B cell (primary cell): ENCODE measurements at regions not wholly inside any gene's neighbourhood (a gene's known extent, or its start where the extent isn't known, plus 50 kb on each side); places are given as distances from the start of the nearest gene placed in this dataset.

Experiments used
- CTCF ChIP-seq: fragments of 200-600 bp; IDR thresholded peaks from one replicate; pipeline ENCODE4 v1.8.0; 2022; ENCODE audit warnings: antibody characterized with exemption, mild to moderate bottlenecking
- EZH2 ChIP-seq: IDR thresholded peaks from 2 replicates; pipeline ENCODE4 v1.6.1; 2012; ENCODE audit warnings: borderline replicate concordance, low read depth, mild to moderate bottlenecking, moderate library complexity, low read length; ENCODE audit not compliant: insufficient read depth, poor library complexity, severe bottlenecking

GRCh38 chr1:242586360-242586680 is 61.8 kb upstream of the PLD5 start:
- TF ChIP-seq CTCF (no peak), EZH2 (no peak)
